Endothelial cell of umbilical vein (primary cell): ENCODE measurements at regions not wholly inside any gene's neighbourhood (a gene's known extent, or its start where the extent isn't known, plus 50 kb on each side); places are given as distances from the start of the nearest gene placed in this dataset.

Source experiments
- BruUV-seq: library from RNA; stranded (reverse); fragments of 400-500 nt; replicated peaks from 2 replicates; lab custom pipeline; 2021; lab: Mats Ljungman, UMichigan
- CTCF ChIA-PET: fragments of 300-600, 350-600 bp; sonication (Branson Sonifier 250); formaldehyde crosslinking; loops from one replicate; lab custom pipeline; 2021; ENCODE audit warnings: antibody characterized with exemption, inconsistent platforms; lab: Charles Lee
- POLR2A ChIA-PET: fragments of 300-600, 350-600 bp; sonication (Branson Sonifier 250); formaldehyde crosslinking; loops from one replicate; lab custom pipeline; 2021; ENCODE audit warnings: antibody characterized with exemption, inconsistent platforms; lab: Charles Lee
- DNase-seq: peaks from one replicate; pipeline ENCODE4 v3.0.0-alpha.2; 2011; ENCODE audit warnings: low read depth, low spot score
- FAIRE-seq: peaks from 2 replicates; lab custom pipeline; 2011; peaks lifted over from hg19 to GRCh38; lab: Jason Lieb, UNC
- H2AFZ ChIP-seq: 2 replicates; pipeline ENCODE4 v1.6.0; 2012; ENCODE audit warnings: low read depth, low read length, control low read depth, inconsistent platforms
- H3K27ac ChIP-seq: 2 replicates; pipeline ENCODE4 v1.5.1; 2011; ENCODE audit warnings: low read depth, mild to moderate bottlenecking, control low read depth, low read length, moderate library complexity; ENCODE audit not compliant: insufficient read depth
- H3K27me3 ChIP-seq, 2 experiments: 2 replicates each; pipeline versions ENCODE4 v1.6.0 to v1.6.1; 2011; ENCODE audit warnings: low read length in 2 of 2, mixed read lengths in 1 of 2; ENCODE audit not compliant: control insufficient read depth in 2 of 2, insufficient read depth in 2 of 2
- H3K36me3 ChIP-seq, 2 experiments: 2 replicates in 1 of 2; 3 replicates in 1 of 2; pipeline ENCODE4 v1.5.1; 2011; ENCODE audit warnings: low read length in 2 of 2, mild to moderate bottlenecking in 1 of 2, moderate library complexity in 1 of 2; ENCODE audit not compliant: control insufficient read depth in 2 of 2, insufficient read depth in 2 of 2; ENCODE audit errors: extremely low read depth in 1 of 2
- H3K4me1 ChIP-seq: 3 replicates; pipeline ENCODE4 v1.5.1; 2011; ENCODE audit warnings: mild to moderate bottlenecking, low read length; ENCODE audit not compliant: control insufficient read depth, insufficient read depth; ENCODE audit errors: extremely low read depth
- H3K4me2 ChIP-seq: 2 replicates; pipeline ENCODE4 v1.6.1; 2011; ENCODE audit warnings: low read length, control low read depth, mixed read lengths; ENCODE audit not compliant: insufficient read depth
- H3K4me3 ChIP-seq, 3 experiments: fragments of 200-600 bp in 1 of 3; sonication (generic), shearing (Covaris generic) in 1 of 3; replicated peaks in 1 of 3; 2 replicates each; pipeline ENCODE4 v1.5.1; 2011 to 2016; ENCODE audit warnings: control low read depth in 3 of 3, low read length in 3 of 3, mild to moderate bottlenecking in 2 of 3, inconsistent platforms in 1 of 3, low read depth in 1 of 3, moderate library complexity in 1 of 3; ENCODE audit not compliant: insufficient read depth in 1 of 3
- H3K79me2 ChIP-seq: 2 replicates; pipeline ENCODE4 v1.6.0; 2012; ENCODE audit warnings: low read length, inconsistent platforms; ENCODE audit not compliant: control insufficient read depth, insufficient read depth
- H3K9ac ChIP-seq: replicated peaks from 2 replicates; pipeline ENCODE3; 2011; ENCODE audit warnings: low read length, control low read depth; ENCODE audit not compliant: insufficient read depth; ENCODE audit errors: extremely low read depth
- H3K9me1 ChIP-seq: replicated peaks from 3 replicates; pipeline ENCODE4 v1.6.0; 2011; ENCODE audit warnings: mild to moderate bottlenecking, low read length; ENCODE audit not compliant: control insufficient read depth, insufficient read depth; ENCODE audit errors: extremely low read depth
- H3K9me3 ChIP-seq: replicated peaks from 2 replicates; pipeline ENCODE4 v1.5.1; 2012; ENCODE audit warnings: low read length, inconsistent platforms; ENCODE audit not compliant: control insufficient read depth, insufficient read depth
- H4K20me1 ChIP-seq: replicated peaks from 2 replicates; pipeline ENCODE3; 2011; ENCODE audit warnings: mild to moderate bottlenecking, low read length; ENCODE audit not compliant: control insufficient read depth, insufficient read depth; ENCODE audit errors: extremely low read depth
- FOS ChIP-seq: IDR thresholded peaks from 2 replicates; pipeline ENCODE4 v1.6.1; 2011; ENCODE audit warnings: mild to moderate bottlenecking, low read length, moderate library complexity, borderline replicate concordance; ENCODE audit not compliant: insufficient read depth
- GATA2 ChIP-seq: IDR thresholded peaks from 2 replicates; pipeline ENCODE4 v1.7.0; 2011; ENCODE audit warnings: low read depth, mild to moderate bottlenecking, moderate library complexity, mixed read lengths, low read length; ENCODE audit not compliant: insufficient read length, insufficient read depth
- JUN ChIP-seq: IDR thresholded peaks from 2 replicates; pipeline ENCODE4 v1.6.1; 2011; ENCODE audit warnings: borderline replicate concordance, low read depth; ENCODE audit not compliant: insufficient read length, insufficient read depth
- MAX ChIP-seq: IDR thresholded peaks from 2 replicates; pipeline ENCODE4 v1.6.1; 2011; ENCODE audit not compliant: insufficient read depth, insufficient read length
- MYC ChIP-seq: IDR thresholded peaks from one replicate; pipeline ENCODE4 v1.6.1; 2011; ENCODE audit warnings: mild to moderate bottlenecking, low read depth, low read length
- POLR2AphosphoS5 ChIP-seq: IDR thresholded peaks from 2 replicates; pipeline ENCODE4 v1.6.1; 2012; ENCODE audit warnings: low read depth, mild to moderate bottlenecking, control low read depth, low read length, moderate library complexity; ENCODE audit not compliant: insufficient read depth
- dilution Hi-C: fragments of 300-500 bp; cut with MboI; formaldehyde crosslinking; loops from one replicate; pipeline ENCODE4 v1.15.0; 2019; ENCODE audit warnings: low sequenced_read_pairs; ENCODE audit not compliant: extremely low pct_ligation_motif_present
- intact Hi-C: fragments of 100-400 bp; cut with micrococcal nuclease; formaldehyde crosslinking; loops from one replicate; pipeline ENCODE4 v1.10.0; 2022

GRCh38 chr20:24153101-24154040 lies 164.8 kb upstream of the GGTLC1 start:
- H3K79me2 ChIP-seq, result no peaks in the 10 kb centered on the region
- H3K4me1 ChIP-seq, result no peaks in the 10 kb centered on the region
- CTCF ChIA-PET, result interaction anchor here (1.0 to 2.2 kb wide), 2 partner anchors 8 to 12 kb away, joined by 3 to 9 read pairs; no protein-coding TSS in a partner anchor
- no peaks in the 10 kb centered on the region for H3K9me1 ChIP-seq
- H2AFZ ChIP-seq, result no peak overlapping the region
- peaks cover 4 to 8% of the 10 kb centered on the region in 2 experiments for H3K27me3 ChIP-seq
- H3K4me2 ChIP-seq, result no peak overlapping the region
- H3K36me3 ChIP-seq, result no peaks in the 10 kb centered on the region
- no peak for DNase-seq
- H3K9me3 ChIP-seq, result no peaks in the 10 kb centered on the region
- dilution Hi-C loops, result no loop called here
- no peak overlapping the region for H3K27ac ChIP-seq
- POLR2A ChIA-PET, result no interaction called here
- TF ChIP-seq MYC (no peak), JUN (no peak), MAX (no peak), FOS (no peak), POLR2AphosphoS5 (no peak), GATA2 (no peak)
- FAIRE-seq, result no peak
- no TSS peak for BruUV-seq
- no peak overlapping the region for H3K4me3 ChIP-seq
- no peak overlapping the region for H3K9ac ChIP-seq
- intact Hi-C loops, result no loop called here
- H4K20me1 ChIP-seq, result no peaks in the 10 kb centered on the region
